Tibial artery (tissue), 4 donors: ENCODE measurements at regions not wholly inside any gene's neighbourhood (a gene's known extent, or its start where the extent isn't known, plus 50 kb on each side); places are given as distances from the start of the nearest gene placed in this dataset.

ENCODE experiments used
- DNase-seq, 2 donors: peaks; one replicate each; pipeline ENCODE4 v3.0.0-alpha.2; 2019
- H3K27ac ChIP-seq, 2 donors: fragments of 200-600 bp; sonication (generic) in 1 of 2; 1 replicate in 1 of 2; 2 replicates in 1 of 2; pipeline ENCODE4 v1.5.1; 2018 to 2019; ENCODE audit warnings: mild to moderate bottlenecking in 1 of 2
- H3K27me3 ChIP-seq, 2 donors: fragments of 200-600 bp; sonication (generic) in 1 of 2; one replicate each; pipeline versions ENCODE4 v1.5.1 to v1.6.0; 2016 to 2019
- H3K36me3 ChIP-seq, 3 donors: fragments of 200-600 bp; sonication (generic) in 2 of 3; one replicate each; pipeline ENCODE4 v1.5.1; 2016 to 2019; ENCODE audit warnings: mild to moderate bottlenecking in 2 of 3
- H3K4me1 ChIP-seq, 4 donors: fragments of 200-600 bp; sonication (generic) in 2 of 4; 1 replicate in 3 of 4; 2 replicates in 1 of 4; pipeline ENCODE4 v1.5.1; 2016 to 2019
- H3K4me3 ChIP-seq, 2 donors: fragments of 200-600 bp; sonication (generic) in 1 of 2; 1 replicate in 1 of 2; 2 replicates in 1 of 2; pipeline ENCODE4 v1.5.1; 2018 to 2019; ENCODE audit warnings: mild to moderate bottlenecking in 2 of 2
- H3K9me3 ChIP-seq, 3 donors: fragments of 200-600 bp; sonication (generic) in 1 of 3; one replicate each; pipeline ENCODE4 v1.5.1; 2016 to 2019
- CTCF ChIP-seq, 2 experiments: fragments of 200-600 bp in 1 of 2; fragments of 450-650 bp in 1 of 2; IDR thresholded peaks; one replicate each; pipeline ENCODE4 v1.5.1; 2017 to 2019; ENCODE audit warnings: antibody characterized with exemption in 2 of 2, mild to moderate bottlenecking in 1 of 2, moderate library complexity in 1 of 2
- intact Hi-C: fragments of 100-400 bp; cut with DNase I; formaldehyde crosslinking; loops from one replicate; pipeline ENCODE4 v1.15.0; 2023; ENCODE audit warnings: low total_unique reads

DNA sequence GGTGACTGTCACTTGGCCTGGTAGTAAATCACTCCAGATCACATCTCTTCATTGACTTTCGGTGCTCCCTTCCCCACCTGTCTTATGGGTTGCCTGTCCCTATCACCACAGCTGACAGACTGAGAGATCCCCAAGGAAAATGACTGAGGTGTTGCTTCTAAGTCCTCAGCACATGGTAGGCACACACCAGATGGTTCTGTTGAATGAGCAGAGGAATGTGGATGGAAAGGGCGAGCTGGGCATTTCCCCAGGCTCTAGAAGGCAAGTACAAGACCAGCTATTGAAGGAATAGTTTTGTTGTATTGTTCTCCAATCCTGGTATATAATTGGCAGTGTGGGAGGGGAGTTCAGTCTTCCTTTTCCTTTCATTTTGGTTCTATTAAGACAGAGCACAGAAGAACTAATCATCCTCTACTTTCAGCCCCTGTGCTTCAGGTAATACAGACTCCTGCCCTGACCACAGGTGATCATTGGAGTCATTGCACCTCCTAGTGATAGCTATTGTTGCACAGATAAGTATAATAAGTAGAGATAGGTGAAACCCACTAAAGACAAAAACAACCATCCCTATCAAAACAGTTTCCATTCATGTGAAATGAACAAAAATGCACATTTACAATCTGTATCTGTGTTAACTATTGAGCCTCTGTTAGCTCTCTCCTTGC, 158.6 kb downstream of the TRAM1L1 start:
- no peak for TF ChIP-seq CTCF (IDR thresholded peaks at IDR 0.05)
- DNase-seq, result no peak
- H3K4me3 ChIP-seq, result no peak overlapping the region
- intact Hi-C loops, result no loop called here
- no peak overlapping the region for H3K27ac ChIP-seq
- no peaks in the 10 kb centered on the region for H3K36me3 ChIP-seq
- peaks cover 0 to 10% (median 3%) of the 10 kb centered on the region in 4 donors for H3K4me1 ChIP-seq
- H3K9me3 ChIP-seq, result no peaks in the 10 kb centered on the region
- H3K27me3 ChIP-seq, result peaks cover 0 to 10% of the 10 kb centered on the region in 2 donors

- no peak overlapping the region for H3K27ac ChIP-seq
- peak overlapping the region in 1 of 2 donors; percentile 10 for H3K4me3 ChIP-seq
- peaks cover 0 to 10% (median 3%) of the 10 kb centered on the region in 4 donors for H3K4me1 ChIP-seq
- H3K36me3 ChIP-seq, result no peaks in the 10 kb centered on the region
- intact Hi-C loops, result no loop called here
- no peak for TF ChIP-seq CTCF (IDR thresholded peaks at IDR 0.05)
- DNase-seq, result no peak
- H3K27me3 ChIP-seq, result peaks cover 0 to 10% of the 10 kb centered on the region in 2 donors
- H3K9me3 ChIP-seq, result no peaks in the 10 kb centered on the region
These were observed 159.4 kb downstream of the TRAM1L1 start for GRCh38 chr4:116925900-116926457.

- Histone ChIP-seq H3K27me3 (peaks cover 0 to 10% of the 10 kb centered on the region in 2 donors), H3K27ac (no peak overlapping the region), H3K9me3 (peaks cover 0 to 4% (median 0%) of the 10 kb centered on the region in 3 donors), H3K4me1 (peaks cover 0 to 10% (median 3%) of the 10 kb centered on the region in 4 donors), H3K36me3 (no peaks in the 10 kb centered on the region), H3K4me3 (no peak overlapping the region)
- DNase-seq, result no peak
- intact Hi-C loops, result no loop called here
- TF ChIP-seq CTCF (IDR thresholded peaks at IDR 0.05), result no peak
These were observed 162.0 kb downstream of the TRAM1L1 start for GRCh38 chr4:116923389-116923788.

DNA sequence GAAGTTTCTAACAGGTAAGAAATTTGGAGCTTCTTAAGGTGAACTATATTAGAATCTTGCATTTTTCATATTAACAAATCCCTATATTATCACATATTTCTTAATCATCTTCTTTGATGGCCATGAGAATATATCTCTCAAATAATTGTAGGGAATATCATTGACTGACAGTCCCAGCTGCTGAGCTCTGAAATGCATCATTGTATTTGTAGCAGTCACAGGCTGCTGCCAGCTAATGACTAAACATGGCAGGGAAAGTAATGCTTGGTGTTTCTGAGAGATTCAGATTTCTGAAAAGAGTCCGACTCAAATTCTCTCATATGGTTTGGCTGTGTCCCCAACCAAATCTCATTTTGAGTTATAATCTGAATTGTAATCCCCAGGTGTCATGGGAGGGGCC, 171.9 kb downstream of the TRAM1L1 start:
- Histone ChIP-seq H3K9me3 (no peaks in the 10 kb centered on the region), H3K27ac (no peak overlapping the region), H3K4me1 (no peaks in the 10 kb centered on the region), H3K27me3 (no peaks in the 10 kb centered on the region), H3K36me3 (no peaks in the 10 kb centered on the region), H3K4me3 (no peak overlapping the region)
- DNase-seq, result no peak
- TF ChIP-seq CTCF (IDR thresholded peaks at IDR 0.05), result no peak
- intact Hi-C loops, result no loop called here

- H3K4me1 ChIP-seq, result no peaks in the 10 kb centered on the region
- no peak overlapping the region for H3K4me3 ChIP-seq
- H3K36me3 ChIP-seq, result no peaks in the 10 kb centered on the region
- no peaks in the 10 kb centered on the region for H3K27me3 ChIP-seq
- DNase-seq, result no peak
- no peak for TF ChIP-seq CTCF (IDR thresholded peaks at IDR 0.05)
- intact Hi-C loops, result no loop called here
- H3K9me3 ChIP-seq, result no peaks in the 10 kb centered on the region
- H3K27ac ChIP-seq, result no peak overlapping the region
These were observed 178.6 kb downstream of the TRAM1L1 start for GRCh38 chr4:116906758-116907157.
